HG03457 (cell line): ENCODE measurements at regions not wholly inside any gene's neighbourhood (a gene's known extent, or its start where the extent isn't known, plus 50 kb on each side); places are given as distances from the start of the nearest gene placed in this dataset.

Experiments used
- ATAC-seq: cut with Tn5 transposase; IDR thresholded peaks from one replicate; pipeline ENCODE4 v1.9.1; 2021; ENCODE audit warnings: moderate number of reproducible peaks; ENCODE audit not compliant: unreplicated experiment

DNA sequence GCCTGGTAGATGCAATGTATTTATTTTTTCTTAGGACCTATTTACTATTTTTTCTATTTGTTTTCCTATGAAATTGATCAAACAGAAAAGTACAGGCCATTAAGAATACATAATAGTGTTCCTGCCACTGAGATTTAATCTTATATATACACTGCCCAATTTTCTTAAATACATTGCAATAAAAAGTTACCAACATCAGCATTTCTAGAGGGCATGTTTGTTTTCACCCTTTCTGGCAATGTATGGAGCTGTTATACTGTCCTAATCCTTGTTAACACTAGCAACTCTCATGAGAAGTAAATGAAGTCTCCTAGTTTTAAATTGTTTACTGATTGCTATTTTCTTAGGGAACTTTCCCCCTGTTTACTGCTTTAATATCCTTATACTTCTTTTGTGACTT lies 359.1 kb upstream of the SEMA3A start:
- ATAC-seq, result no peak

DNA sequence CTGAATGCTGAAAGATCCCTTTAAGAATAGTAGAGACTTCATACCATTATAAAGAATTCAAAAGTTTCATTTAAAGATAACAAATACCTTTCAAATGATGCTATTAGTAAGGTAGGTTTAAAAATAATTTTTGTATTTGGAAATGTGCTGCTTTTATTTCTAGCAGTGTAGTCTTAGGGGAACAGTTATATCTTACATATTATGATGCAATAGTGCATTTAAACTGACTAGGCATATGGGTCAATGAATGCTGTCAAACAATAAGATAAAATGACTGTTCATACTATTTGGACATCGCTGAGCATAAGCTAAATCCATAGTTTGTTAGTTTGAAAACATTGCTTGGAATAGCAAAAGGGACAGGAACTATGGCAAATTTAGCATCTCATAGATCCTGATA lies 354.8 kb upstream of the SEMA3A start:
- no peak for ATAC-seq

- no peak for ATAC-seq
Measured at GRCh38 chr7:84548366-84549365, 354.1 kb upstream of the SEMA3A start.

DNA sequence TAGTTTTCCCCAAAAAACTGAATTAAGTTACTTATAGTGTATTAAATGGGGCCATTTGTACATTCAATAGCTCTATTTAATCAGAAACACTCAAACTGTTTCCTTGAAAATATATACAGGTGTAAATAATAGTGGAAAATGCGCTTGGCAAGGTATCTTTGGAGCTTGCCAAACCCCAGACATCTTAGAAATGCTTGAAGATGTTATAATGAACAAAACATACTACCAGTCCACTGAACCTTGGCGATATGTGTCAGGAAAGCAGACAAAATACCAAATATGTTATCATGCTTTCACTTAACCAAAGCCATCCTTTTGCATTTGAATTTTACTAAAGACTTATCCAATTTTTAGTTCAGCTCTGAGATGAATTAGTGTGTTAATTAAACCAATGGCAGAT lies 352.7 kb upstream of the SEMA3A start:
- no peak for ATAC-seq

DNA sequence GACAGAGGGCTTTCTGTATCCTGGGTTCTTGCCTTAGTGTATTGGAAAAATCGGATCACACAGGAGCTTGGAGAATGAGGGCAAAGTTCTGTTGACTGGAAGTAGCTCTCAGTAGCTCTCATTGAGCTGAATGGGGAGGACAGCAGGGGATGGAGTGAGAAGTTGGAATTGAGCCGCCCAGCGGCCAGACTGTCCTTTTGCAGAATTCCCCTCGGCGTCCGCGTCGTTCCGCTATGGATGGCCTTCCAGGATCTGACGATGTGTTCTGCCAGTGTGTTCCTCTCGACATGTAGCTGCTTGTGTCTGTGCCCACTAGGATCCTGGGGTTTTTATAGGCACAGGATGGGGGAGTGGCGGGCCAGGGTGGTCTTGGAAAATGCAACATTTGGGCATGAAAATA lies 351.8 kb upstream of the SEMA3A start:
- no peak for ATAC-seq

DNA sequence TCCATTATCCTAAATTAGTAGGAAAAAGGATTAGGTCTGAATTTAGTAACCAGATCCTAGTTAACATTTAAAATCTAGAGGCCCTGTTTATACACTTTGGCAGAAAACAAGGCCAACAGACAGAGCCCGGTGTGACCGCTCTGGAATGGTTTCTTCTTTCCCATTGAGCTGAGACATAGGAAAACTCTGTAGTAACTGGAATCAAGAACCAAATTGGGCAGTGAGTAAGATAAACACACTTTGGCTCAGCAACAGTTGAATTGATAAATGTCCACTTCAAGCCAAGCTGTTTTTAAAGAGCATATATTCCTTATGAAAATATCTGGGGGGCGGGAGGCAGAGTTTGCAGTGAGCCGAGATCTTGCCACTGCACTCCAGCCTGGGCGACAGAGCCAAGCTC lies 343.7 kb upstream of the SEMA3A start:
- no peak for ATAC-seq

- ATAC-seq, result no peak
Measured at GRCh38 chr7:84536271-84536870, 341.8 kb upstream of the SEMA3A start.

- no peak for ATAC-seq
Measured at GRCh38 chr7:84535580-84536270, 341.1 kb upstream of the SEMA3A start.

GRCh38 chr7:84533182-84533581 lies 338.6 kb upstream of the SEMA3A start:
- ATAC-seq, result no peak

- no peak for ATAC-seq
Measured at GRCh38 chr7:84532196-84532595, 337.6 kb upstream of the SEMA3A start.

DNA sequence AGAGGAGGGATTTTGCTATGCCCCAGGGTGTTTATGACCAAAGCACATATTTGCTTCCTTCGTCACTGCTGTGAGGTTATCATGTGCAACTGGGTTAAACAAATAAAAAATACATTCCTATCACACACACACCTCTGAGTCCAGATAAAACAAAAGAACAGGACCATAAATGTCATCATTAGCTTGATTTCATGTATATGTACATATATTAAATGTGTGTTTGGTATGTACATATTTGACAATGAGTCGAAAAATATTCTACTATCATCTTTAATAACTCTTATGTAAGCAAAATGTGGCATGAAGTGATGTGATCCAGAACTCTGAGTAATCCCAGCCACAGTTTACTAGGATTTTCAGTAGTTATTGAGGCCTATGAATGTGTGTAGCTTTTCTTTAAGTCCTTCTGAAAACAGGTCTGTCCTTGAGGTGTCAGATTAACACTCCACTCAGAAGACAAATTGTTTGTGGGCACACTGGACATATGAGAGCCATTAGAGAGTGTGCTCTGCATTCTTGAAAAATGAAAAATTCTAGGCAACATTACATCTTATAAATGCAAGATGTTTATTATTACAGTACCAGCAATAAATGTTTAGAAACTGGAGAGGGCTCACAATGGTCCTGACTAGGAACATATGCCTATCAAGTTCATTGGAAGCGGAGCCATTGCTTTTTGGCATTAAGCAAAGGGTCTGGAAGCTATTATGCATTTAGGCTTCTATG lies 335.1 kb upstream of the SEMA3A start:
- no peak for ATAC-seq

DNA sequence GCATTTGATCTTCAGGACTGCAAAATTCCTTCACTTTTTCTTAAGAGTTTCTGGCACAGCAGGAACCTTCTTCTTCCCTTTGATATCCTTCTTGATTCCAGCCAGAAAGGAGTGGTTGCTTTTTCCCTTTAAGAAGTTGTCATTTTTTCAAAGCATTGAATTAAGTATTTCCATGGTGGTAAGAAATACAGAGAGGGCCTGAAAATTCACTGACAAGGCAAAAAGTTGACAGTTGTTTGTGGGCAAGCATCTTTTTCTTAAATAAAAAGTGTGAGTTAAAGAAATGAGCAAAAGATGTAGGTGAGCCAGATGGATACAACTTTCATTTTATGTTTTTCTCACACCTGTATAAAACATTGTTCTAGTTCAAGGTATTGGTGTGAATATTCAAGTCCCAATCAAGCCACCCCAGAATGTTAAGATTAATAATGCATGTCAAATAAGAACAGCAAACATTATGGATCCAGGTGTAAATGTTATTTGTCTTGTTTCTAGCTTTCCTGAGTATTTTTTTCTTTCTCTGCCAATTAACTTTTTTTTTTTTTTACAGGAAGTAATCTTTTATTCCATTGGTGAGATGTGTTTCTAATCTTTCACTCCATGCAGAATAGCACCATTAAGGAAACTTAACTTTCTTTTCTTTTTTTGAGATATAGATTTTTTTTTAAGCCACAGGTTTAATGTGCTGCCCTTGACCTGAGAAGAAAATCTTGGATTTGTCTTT lies 334.3 kb upstream of the SEMA3A start:
- no peak for ATAC-seq

- ATAC-seq, result no peak
Measured at GRCh38 chr7:84524714-84525694, 330.4 kb upstream of the SEMA3A start.

DNA sequence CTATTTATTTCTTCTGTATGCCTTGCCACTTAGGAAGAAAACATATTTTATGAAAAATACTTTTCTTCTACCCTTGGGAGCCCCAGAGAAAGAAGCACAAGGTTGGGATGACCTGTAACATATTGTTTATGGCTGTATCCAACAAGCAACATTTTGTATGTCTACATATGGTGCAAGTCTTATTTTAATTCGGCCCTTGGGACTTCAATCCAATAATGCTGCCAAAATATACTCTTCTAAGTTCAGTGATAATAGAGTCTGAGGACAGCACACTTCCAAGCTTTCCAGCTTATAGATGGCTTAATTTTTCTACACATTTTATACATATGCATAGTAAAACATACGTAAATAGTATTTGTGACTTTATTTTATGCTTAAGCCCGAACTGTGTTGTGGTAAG lies 318.5 kb upstream of the SEMA3A start:
- ATAC-seq, result no peak

- ATAC-seq, result no peak
Measured at GRCh38 chr7:84512055-84512454, 317.5 kb upstream of the SEMA3A start.

DNA sequence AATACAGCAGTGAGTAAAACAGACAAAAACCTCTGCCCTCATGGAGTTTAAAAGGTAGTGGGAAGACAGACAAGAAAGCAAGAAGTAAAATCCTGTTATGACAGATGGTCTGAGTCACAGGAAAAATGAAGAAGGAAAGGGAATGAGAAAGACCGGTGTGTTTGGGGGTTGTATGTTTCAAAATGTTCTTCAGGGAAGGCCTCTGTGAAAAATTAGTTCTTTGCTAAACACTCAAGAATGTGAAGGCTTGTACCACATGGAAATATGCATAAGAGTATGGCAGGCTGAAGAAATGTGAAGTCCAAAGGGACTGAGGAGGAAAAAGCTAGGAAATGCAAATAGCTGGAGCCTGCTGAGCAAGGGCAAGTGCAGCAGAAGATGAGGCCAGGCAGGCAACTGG lies 315.9 kb upstream of the SEMA3A start:
- ATAC-seq, result no peak

DNA sequence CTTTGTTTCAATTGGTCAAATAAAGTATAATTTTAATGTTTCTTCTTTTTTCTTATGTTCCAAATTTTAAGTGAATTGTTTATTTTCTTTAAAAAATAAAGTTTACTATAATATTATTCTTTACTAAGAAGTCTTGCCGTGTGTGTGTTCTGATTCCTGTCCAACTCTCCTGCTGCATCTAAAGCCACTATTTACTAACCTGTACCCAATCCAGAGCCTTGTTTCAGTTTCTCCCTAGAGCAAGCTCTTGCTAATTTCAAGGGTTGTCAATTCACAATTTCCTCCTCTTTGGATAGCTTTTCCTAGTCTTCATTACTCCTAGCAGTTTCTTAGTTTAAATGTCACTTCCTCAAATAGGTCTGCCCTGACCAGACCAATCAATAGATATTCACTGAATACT lies 314.9 kb upstream of the SEMA3A start:
- no peak for ATAC-seq

DNA sequence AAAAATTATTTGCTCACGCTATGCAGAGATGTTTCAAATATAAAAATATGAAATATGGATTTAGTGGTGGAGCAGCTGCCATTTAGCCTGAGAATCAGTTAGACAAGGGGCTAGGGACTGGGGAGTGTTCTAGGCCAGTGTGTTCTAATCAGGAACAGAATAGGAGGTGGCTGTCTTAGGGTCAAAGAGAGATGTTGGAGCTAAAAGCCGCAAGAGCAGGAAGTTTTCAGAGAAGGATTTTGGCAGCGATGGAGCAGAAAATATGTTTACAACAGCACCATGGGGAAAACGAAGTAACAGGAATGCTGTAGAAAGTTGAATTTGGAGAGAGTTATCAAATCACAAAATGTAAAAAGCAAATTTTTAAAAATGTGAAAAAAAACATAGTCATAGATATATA lies 314.0 kb upstream of the SEMA3A start:
- no peak for ATAC-seq

GRCh38 chr7:84507529-84507928 lies 312.9 kb upstream of the SEMA3A start:
- no peak for ATAC-seq
